ENCODE measurements at regions not wholly inside any gene's neighbourhood (a gene's known extent, or its start where the extent isn't known, plus 50 kb on each side); places are given as distances from the start of the nearest gene placed in this dataset.

DNA sequence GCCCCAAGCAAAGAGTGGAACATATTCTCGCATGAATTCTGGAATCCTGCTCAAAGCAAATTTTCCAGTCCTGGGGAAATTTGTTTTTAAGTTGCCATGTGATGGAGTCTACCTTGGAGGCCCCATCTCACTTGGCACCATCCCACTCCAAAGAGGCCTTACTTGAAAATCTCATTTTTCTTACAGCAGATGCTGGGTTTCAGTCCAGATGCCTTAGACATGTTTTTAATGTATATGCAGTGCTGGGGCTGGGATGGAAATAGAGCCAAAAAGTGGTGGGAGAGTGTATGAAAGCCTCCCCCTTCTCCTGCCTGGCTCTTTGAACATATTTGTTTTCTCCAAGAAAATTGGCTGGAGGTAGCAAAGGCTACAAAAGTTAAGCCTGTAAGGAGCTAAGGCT lies 493.7 kb downstream of the ENC1 start:
- TF ChIP-seq, protein P1, sequence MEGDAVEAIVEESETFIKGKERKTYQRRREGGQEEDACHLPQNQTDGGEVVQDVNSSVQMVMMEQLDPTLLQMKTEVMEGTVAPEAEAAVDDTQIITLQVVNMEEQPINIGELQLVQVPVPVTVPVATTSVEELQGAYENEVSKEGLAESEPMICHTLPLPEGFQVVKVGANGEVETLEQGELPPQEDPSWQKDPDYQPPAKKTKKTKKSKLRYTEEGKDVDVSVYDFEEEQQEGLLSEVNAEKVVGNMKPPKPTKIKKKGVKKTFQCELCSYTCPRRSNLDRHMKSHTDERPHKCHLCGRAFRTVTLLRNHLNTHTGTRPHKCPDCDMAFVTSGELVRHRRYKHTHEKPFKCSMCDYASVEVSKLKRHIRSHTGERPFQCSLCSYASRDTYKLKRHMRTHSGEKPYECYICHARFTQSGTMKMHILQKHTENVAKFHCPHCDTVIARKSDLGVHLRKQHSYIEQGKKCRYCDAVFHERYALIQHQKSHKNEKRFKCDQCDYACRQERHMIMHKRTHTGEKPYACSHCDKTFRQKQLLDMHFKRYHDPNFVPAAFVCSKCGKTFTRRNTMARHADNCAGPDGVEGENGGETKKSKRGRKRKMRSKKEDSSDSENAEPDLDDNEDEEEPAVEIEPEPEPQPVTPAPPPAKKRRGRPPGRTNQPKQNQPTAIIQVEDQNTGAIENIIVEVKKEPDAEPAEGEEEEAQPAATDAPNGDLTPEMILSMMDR (IDR thresholded peaks at IDR 0.05) = no peak
- H3K36me3 ChIP-seq = no peaks in the 10 kb centered on the region
- H3K27ac ChIP-seq = no peak overlapping the region
- H3K27me3 ChIP-seq = peaks cover 6% of the 10 kb centered on the region
- H3K4me1 ChIP-seq (ENCODE audit: control insufficient read depth in 1 of 2, insufficient read depth in 1 of 2, low read depth in 1 of 2, low read length in 1 of 2) = no peaks in the 10 kb centered on the region
- no peak overlapping the region for H3K4me3 ChIP-seq (ENCODE audit: low read depth in 1 of 2, low read length in 1 of 2)
- no peaks in the 10 kb centered on the region for H3K9me3 ChIP-seq

DNA sequence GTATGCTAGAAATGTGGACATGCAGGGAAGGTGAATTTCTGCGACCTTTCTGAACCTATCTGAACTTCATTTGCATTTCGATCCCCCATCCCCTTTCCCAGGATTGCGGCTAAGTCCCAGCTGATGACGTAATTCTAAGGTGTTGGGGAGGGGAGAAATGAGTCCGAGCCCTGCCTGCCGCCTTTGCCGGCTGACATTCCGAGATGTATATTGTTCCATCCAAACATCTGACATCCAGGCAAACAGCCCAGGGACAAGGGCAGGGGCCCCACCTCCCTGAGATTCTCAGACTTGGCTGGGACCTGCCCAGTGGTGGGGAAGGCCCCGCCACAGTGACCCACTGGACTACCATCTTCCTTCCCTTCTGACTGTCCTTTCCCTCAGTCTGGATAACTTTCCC lies 494.6 kb downstream of the ENC1 start:
- Histone ChIP-seq H3K27ac (no peak overlapping the region), H3K36me3 (no peaks in the 10 kb centered on the region), H3K27me3 (peaks cover 6% of the 10 kb centered on the region), H3K4me3 (ENCODE audit: low read depth in 1 of 2, low read length in 1 of 2) (no peak overlapping the region), H3K4me1 (ENCODE audit: control insufficient read depth in 1 of 2, insufficient read depth in 1 of 2, low read depth in 1 of 2, low read length in 1 of 2) (no peaks in the 10 kb centered on the region), H3K9me3 (no peaks in the 10 kb centered on the region)
- TF ChIP-seq, protein P1 (IDR thresholded peaks at IDR 0.05) = no peak

DNA sequence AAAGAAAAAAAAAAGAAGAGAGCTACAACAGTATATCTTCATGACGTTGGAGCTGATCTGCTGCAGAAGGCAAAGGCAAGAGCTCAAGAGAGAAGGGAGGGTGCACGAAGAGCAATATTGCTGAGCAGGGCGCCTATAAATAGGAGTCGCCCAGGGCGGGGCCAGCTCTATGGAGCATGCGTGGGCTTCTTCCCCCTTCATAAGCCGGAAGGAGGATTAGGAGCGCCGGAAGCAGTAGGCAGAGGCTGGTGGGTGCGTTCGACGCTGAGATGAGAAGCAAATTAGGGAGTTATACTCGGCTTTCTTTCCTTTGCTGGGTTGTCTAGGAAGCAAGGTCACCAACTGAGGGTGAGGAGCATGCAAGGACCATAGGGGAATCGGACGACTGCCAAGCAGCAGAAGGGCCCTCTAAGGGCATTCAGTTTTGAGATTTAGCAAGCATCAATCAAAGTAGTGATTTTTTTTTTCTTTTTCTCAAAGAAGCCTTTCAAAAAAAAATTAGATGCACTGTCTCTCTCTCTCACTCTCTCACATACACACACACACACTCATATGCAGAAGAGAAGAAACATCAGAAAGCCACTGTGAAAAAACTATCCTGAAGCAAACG lies 496.7 kb downstream of the ENC1 start:
- TF ChIP-seq, protein P1 (IDR thresholded peaks at IDR 0.05) = no peak
- H3K27me3 ChIP-seq = peaks cover 6% of the 10 kb centered on the region
- no peak overlapping the region for H3K27ac ChIP-seq
- H3K36me3 ChIP-seq = no peaks in the 10 kb centered on the region
- no peak overlapping the region for H3K4me3 ChIP-seq (ENCODE audit: low read depth in 1 of 2, low read length in 1 of 2)
- no peaks in the 10 kb centered on the region for H3K4me1 ChIP-seq (ENCODE audit: control insufficient read depth in 1 of 2, insufficient read depth in 1 of 2, low read depth in 1 of 2, low read length in 1 of 2)
- H3K9me3 ChIP-seq = no peaks in the 10 kb centered on the region

DNA sequence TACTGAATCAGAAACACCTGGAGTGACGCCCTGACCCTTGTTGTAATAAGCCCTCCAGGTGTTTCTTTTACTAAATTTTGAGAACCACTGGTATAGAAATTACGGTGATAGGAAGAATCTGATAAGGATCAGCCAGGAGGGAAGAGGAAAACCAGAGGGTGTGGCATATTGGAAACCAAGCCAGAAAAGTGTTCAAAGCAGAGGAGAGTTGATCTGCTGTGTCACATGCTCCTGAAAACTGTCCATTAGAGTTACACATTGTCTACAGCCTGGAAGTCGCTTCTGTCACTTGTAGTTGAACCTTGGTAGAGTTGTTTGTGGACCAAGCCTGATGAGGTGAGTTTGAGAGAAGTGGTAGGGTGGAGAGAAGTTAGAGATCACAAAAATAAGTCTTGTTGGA lies 497.4 kb downstream of the ENC1 start:
- Histone ChIP-seq H3K36me3 (no peaks in the 10 kb centered on the region), H3K27me3 (peaks cover 6% of the 10 kb centered on the region), H3K9me3 (no peaks in the 10 kb centered on the region), H3K4me1 (ENCODE audit: control insufficient read depth in 1 of 2, insufficient read depth in 1 of 2, low read depth in 1 of 2, low read length in 1 of 2) (no peaks in the 10 kb centered on the region), H3K4me3 (ENCODE audit: low read depth in 1 of 2, low read length in 1 of 2) (no peak overlapping the region), H3K27ac (no peak overlapping the region)
- TF ChIP-seq, protein P1 (IDR thresholded peaks at IDR 0.05) = no peak

DNA sequence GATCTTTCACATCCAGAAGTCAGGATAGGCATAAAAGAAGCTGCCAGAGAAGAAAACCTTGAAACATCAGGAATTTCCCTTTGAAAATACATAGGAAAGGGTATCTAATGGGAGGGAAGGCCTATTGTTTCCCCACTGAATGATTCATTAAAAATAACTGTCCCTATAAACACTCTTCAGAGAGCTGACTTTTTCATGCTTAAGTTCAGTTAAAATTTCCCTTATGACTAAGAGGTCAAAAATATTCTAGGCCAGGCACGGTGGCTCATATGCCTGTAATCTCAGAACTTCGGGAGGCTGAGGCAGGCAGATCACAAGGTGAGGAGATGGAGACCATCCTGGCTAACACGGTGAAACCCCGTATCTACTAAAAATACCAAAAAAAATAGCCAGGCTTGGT lies 499.5 kb downstream of the ENC1 start:
- H3K4me1 ChIP-seq (ENCODE audit: control insufficient read depth in 1 of 2, insufficient read depth in 1 of 2, low read depth in 1 of 2, low read length in 1 of 2) = no peaks in the 10 kb centered on the region
- no peak overlapping the region for H3K27ac ChIP-seq
- TF ChIP-seq, protein P1 (IDR thresholded peaks at IDR 0.05) = no peak
- no peaks in the 10 kb centered on the region for H3K9me3 ChIP-seq
- peaks cover 6% of the 10 kb centered on the region for H3K27me3 ChIP-seq
- no peak overlapping the region for H3K4me3 ChIP-seq (ENCODE audit: low read depth in 1 of 2, low read length in 1 of 2)
- no peaks in the 10 kb centered on the region for H3K36me3 ChIP-seq

DNA sequence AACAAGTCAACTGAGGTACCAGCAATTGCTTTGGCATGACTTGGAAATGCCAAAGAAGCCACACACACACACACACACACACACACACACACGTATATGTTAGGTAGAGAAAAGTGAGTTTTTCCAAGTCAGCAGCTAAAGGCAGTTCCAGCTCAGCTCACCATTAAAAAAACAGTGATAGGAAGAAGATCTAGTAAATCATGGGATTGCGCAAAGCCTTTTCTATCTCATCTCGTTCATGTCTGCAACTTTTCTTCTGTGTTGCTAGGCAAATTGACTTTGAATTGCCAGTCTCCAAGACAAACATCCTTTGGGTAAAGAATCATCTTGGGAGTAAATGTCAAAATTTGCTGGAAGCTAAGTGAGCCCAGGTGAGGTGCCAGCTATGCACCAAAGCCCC lies 500.1 kb downstream of the ENC1 start:
- no peak overlapping the region for H3K27ac ChIP-seq
- H3K4me3 ChIP-seq (ENCODE audit: low read depth in 1 of 2, low read length in 1 of 2) = no peak overlapping the region
- no peaks in the 10 kb centered on the region for H3K9me3 ChIP-seq

More for the DNA sequence above, 500.1 kb downstream of the ENC1 start:
- Histone ChIP-seq H3K27me3 (peaks cover 6% of the 10 kb centered on the region), H3K4me1 (ENCODE audit: control insufficient read depth in 1 of 2, insufficient read depth in 1 of 2, low read depth in 1 of 2, low read length in 1 of 2) (no peaks in the 10 kb centered on the region), H3K36me3 (no peaks in the 10 kb centered on the region)
- TF ChIP-seq, protein P1 (IDR thresholded peaks at IDR 0.05) = no peak

Data from neutrophil (primary cell).